SK-N-SH treated with all-trans-retinoic acid at 6 μM for 48 hours (cell line): ENCODE measurements at regions not wholly inside any gene's neighbourhood (a gene's known extent, or its start where the extent isn't known, plus 50 kb on each side); places are given as distances from the start of the nearest gene placed in this dataset.

ENCODE experiments used
- ATAC-seq: fragments of 200-7000 bp; cut with Tn5 transposase; 3 replicates; pipeline ENCODE4 v1.9.1; 2020; ENCODE audit warnings: mild to moderate bottlenecking, moderate library complexity
- ARNTL ChIP-seq: fragments of 450-650 bp; formaldehyde crosslinking; IDR thresholded peaks from 2 replicates; pipeline ENCODE4 v1.5.0; 2020; ENCODE audit warnings: low read depth, mild to moderate bottlenecking, moderate library complexity, borderline replicate concordance
- BACH2 ChIP-seq: fragments of 250-450 bp; sonication (Bioruptor Pico); IDR thresholded peaks from 2 replicates; pipeline ENCODE4 v1.9.0; 2021; ENCODE audit warnings: mild to moderate bottlenecking, borderline replicate concordance
- CSDC2 ChIP-seq: fragments of 250-450 bp; sonication (Bioruptor Pico); IDR thresholded peaks from 2 replicates; pipeline ENCODE4 v1.5.0; 2020; ENCODE audit warnings: mild to moderate bottlenecking, moderate library complexity
- ESRRG ChIP-seq: fragments of 250-450 bp; sonication (Bioruptor Pico); IDR thresholded peaks from 2 replicates; pipeline ENCODE4 v1.6.1; 2021; ENCODE audit warnings: mild to moderate bottlenecking
- GLIS3 ChIP-seq: fragments of 250-450 bp; sonication (Bioruptor Pico); IDR thresholded peaks from 2 replicates; pipeline ENCODE4 v1.5.0; 2020; ENCODE audit warnings: mild to moderate bottlenecking, moderate library complexity
- ISL1 ChIP-seq: fragments of 250-450 bp; sonication (Bioruptor Pico); IDR thresholded peaks from 2 replicates; pipeline ENCODE4 v2.1.2; 2022; ENCODE audit warnings: mild to moderate bottlenecking, moderate library complexity
- OSR1 ChIP-seq: fragments of 250-450 bp; sonication (Bioruptor Pico); IDR thresholded peaks from 2 replicates; pipeline ENCODE4 v1.8.0; 2022; ENCODE audit warnings: moderate library complexity, mild to moderate bottlenecking, inconsistent platforms
- PATZ1 ChIP-seq: fragments of 250-450 bp; sonication (Bioruptor Pico); IDR thresholded peaks from 2 replicates; pipeline ENCODE4 v1.8.0; 2020; ENCODE audit warnings: mild to moderate bottlenecking, moderate library complexity, borderline replicate concordance
- RARB ChIP-seq: fragments of 250-450 bp; sonication (Bioruptor Pico); IDR thresholded peaks from 2 replicates; pipeline ENCODE4 v1.8.0; 2021; ENCODE audit warnings: mild to moderate bottlenecking, moderate library complexity
- SNAI2 ChIP-seq: fragments of 250-450 bp; sonication (Bioruptor Pico); IDR thresholded peaks from 2 replicates; pipeline ENCODE4 v1.5.0; 2020; ENCODE audit warnings: mild to moderate bottlenecking, moderate library complexity
- ZC3H10 ChIP-seq: fragments of 250-450 bp; sonication (Bioruptor Pico); IDR thresholded peaks from 2 replicates; pipeline ENCODE4 v1.5.1; 2021; ENCODE audit warnings: mild to moderate bottlenecking, moderate library complexity
- ZFP3 ChIP-seq: fragments of 250-450 bp; sonication (Bioruptor Pico); IDR thresholded peaks from 2 replicates; pipeline ENCODE4 v1.5.0; 2020; ENCODE audit warnings: mild to moderate bottlenecking, moderate library complexity
- ZFP30 ChIP-seq: fragments of 450-650 bp; formaldehyde crosslinking; IDR thresholded peaks from 2 replicates; pipeline ENCODE4 v1.5.0; 2022; ENCODE audit warnings: mild to moderate bottlenecking, moderate library complexity
- ZNF70 ChIP-seq: fragments of 450-650 bp; formaldehyde crosslinking; IDR thresholded peaks from 2 replicates; pipeline ENCODE4 v1.5.0; 2020; ENCODE audit warnings: mild to moderate bottlenecking, moderate library complexity
- ZNF8 ChIP-seq: fragments of 450-650 bp; formaldehyde crosslinking; IDR thresholded peaks from 2 replicates; pipeline ENCODE4 v1.5.0; 2020; ENCODE audit warnings: mild to moderate bottlenecking, moderate library complexity
- TF ChIP-seq, protein P1 (sequence below): fragments of 250-450 bp; sonication (Bioruptor Pico); IDR thresholded peaks from 2 replicates; pipeline ENCODE4 v1.5.1; 2020; ENCODE audit warnings: low read depth, mild to moderate bottlenecking, moderate library complexity
- TF ChIP-seq, protein P2 (sequence below): fragments of 250-450 bp; sonication (Bioruptor Pico); IDR thresholded peaks from 2 replicates; pipeline ENCODE4 v1.5.0; 2020; ENCODE audit warnings: mild to moderate bottlenecking, moderate library complexity
- TF ChIP-seq, protein P3 (sequence below): fragments of 250-450 bp; sonication (Bioruptor Pico); IDR thresholded peaks from 2 replicates; pipeline ENCODE4 v1.8.0; 2021; ENCODE audit warnings: low read depth, mild to moderate bottlenecking, moderate library complexity, borderline replicate concordance

DNA sequence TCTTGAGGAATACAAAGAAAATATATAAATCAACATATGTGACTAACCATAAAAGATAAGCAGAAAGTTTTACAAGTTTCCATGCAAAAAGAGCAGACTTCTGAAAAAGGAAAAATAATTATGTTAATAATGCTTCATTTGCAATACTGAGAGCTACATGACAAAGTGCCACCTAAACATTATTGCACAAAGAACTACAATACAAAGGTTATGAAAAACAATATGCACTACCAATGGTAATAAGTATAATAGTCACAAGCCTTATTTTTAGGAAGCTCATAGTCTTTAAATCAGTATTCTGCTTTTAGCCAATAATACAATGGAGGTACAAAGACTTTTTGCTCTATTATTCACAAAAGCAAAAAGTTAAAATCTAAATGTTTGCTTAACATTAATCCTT lies 411.2 kb downstream of the TLL1 start:
- TF ChIP-seq GLIS3 (CRISPR knock-in tag): no peak
- TF ChIP-seq, all 23 proteins: peak for 0
- no peak for ATAC-seq

- TF ChIP-seq CSDC2 (CRISPR knock-in tag): no peak
- no peak for TF ChIP-seq ZFP30 (CRISPR knock-in tag)
- TF ChIP-seq SNAI2 (CRISPR knock-in tag): no peak
- no peak for TF ChIP-seq ZC3H10 (CRISPR knock-in tag)
- no peak for TF ChIP-seq ISL1 (CRISPR knock-in tag)
- TF ChIP-seq BACH2 (CRISPR knock-in tag): no peak
- TF ChIP-seq ARNTL (CRISPR knock-in tag): no peak
- no peak for TF ChIP-seq RARB (CRISPR knock-in tag)
- no peak for ATAC-seq
Measured at GRCh38 chr4:166290426-166290825, 417.4 kb downstream of the TLL1 start.

DNA sequence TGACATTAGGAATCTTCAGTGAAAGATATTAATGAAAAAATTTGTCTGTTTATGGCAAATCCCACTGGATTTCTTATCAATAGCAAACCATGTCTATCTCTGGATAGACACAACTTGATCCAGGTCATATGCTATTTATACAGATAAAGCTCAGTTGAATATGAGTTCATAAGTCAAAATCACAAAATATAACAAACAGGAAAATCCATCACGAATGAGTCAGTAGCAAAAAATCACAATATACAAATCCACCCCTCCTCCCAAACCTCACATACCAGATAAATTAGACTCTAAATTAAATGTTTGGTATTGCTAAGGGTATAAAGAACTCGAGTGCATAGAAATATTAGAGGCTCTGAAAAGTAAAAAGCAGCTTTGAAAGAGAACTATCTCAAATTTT lies 420.5 kb downstream of the TLL1 start:
- no peak for ATAC-seq
- no peak for TF ChIP-seq RARB (CRISPR knock-in tag)
- no peak for TF ChIP-seq GLIS3 (CRISPR knock-in tag)
- TF ChIP-seq ZC3H10 (CRISPR knock-in tag): no peak
- TF ChIP-seq, protein P1, sequence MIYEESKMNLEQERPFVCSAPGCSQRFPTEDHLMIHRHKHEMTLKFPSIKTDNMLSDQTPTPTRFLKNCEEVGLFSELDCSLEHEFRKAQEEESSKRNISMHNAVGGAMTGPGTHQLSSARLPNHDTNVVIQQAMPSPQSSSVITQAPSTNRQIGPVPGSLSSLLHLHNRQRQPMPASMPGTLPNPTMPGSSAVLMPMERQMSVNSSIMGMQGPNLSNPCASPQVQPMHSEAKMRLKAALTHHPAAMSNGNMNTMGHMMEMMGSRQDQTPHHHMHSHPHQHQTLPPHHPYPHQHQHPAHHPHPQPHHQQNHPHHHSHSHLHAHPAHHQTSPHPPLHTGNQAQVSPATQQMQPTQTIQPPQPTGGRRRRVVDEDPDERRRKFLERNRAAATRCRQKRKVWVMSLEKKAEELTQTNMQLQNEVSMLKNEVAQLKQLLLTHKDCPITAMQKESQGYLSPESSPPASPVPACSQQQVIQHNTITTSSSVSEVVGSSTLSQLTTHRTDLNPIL (CRISPR knock-in tag): no peak
- no peak for TF ChIP-seq SNAI2 (CRISPR knock-in tag)
- TF ChIP-seq ZNF8 (CRISPR knock-in tag): no peak
- TF ChIP-seq, protein P2, sequence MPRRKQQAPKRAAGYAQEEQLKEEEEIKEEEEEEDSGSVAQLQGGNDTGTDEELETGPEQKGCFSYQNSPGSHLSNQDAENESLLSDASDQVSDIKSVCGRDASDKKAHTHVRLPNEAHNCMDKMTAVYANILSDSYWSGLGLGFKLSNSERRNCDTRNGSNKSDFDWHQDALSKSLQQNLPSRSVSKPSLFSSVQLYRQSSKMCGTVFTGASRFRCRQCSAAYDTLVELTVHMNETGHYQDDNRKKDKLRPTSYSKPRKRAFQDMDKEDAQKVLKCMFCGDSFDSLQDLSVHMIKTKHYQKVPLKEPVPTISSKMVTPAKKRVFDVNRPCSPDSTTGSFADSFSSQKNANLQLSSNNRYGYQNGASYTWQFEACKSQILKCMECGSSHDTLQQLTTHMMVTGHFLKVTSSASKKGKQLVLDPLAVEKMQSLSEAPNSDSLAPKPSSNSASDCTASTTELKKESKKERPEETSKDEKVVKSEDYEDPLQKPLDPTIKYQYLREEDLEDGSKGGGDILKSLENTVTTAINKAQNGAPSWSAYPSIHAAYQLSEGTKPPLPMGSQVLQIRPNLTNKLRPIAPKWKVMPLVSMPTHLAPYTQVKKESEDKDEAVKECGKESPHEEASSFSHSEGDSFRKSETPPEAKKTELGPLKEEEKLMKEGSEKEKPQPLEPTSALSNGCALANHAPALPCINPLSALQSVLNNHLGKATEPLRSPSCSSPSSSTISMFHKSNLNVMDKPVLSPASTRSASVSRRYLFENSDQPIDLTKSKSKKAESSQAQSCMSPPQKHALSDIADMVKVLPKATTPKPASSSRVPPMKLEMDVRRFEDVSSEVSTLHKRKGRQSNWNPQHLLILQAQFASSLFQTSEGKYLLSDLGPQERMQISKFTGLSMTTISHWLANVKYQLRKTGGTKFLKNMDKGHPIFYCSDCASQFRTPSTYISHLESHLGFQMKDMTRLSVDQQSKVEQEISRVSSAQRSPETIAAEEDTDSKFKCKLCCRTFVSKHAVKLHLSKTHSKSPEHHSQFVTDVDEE: no peak
- TF ChIP-seq BACH2 (CRISPR knock-in tag): no peak
- TF ChIP-seq OSR1: no peak
- TF ChIP-seq ESRRG (CRISPR knock-in tag): no peak
- TF ChIP-seq ZFP3: no peak
- no peak for TF ChIP-seq ISL1 (CRISPR knock-in tag)
- TF ChIP-seq, all 23 proteins: peak for 0

DNA sequence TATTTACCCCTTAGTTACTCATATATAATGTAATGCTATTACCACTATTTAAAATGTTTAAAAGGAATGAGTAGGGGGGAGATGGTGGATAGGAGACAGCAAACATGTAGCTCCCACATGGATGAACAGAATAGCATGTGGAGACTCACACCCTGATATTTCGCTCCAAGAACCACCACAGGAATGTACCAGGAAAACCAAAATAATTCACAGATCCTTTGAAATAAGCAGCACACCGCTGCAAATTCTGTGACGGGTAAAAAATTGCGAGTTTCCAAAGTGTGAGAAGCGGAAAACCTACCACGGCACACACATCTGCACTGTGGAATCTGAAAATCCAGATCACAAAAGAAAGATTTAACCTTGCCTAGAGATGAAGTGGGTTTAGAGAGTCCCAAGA lies 428.2 kb downstream of the TLL1 start:
- ATAC-seq: no peak
- TF ChIP-seq, protein P1 (CRISPR knock-in tag): no peak
- no peak for TF ChIP-seq SNAI2 (CRISPR knock-in tag)
- TF ChIP-seq ESRRG (CRISPR knock-in tag): no peak
- no peak for TF ChIP-seq PATZ1 (CRISPR knock-in tag)
- no peak for TF ChIP-seq ARNTL (CRISPR knock-in tag)
- TF ChIP-seq ZFP30 (CRISPR knock-in tag): no peak
- no peak for TF ChIP-seq ZFP3
- TF ChIP-seq, protein P3, sequence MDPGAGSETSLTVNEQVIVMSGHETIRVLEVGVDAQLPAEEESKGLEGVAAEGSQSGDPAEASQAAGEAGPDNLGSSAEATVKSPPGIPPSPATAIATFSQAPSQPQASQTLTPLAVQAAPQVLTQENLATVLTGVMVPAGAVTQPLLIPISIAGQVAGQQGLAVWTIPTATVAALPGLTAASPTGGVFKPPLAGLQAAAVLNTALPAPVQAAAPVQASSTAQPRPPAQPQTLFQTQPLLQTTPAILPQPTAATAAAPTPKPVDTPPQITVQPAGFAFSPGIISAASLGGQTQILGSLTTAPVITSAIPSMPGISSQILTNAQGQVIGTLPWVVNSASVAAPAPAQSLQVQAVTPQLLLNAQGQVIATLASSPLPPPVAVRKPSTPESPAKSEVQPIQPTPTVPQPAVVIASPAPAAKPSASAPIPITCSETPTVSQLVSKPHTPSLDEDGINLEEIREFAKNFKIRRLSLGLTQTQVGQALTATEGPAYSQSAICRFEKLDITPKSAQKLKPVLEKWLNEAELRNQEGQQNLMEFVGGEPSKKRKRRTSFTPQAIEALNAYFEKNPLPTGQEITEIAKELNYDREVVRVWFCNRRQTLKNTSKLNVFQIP (CRISPR knock-in tag): no peak
- TF ChIP-seq ZC3H10 (CRISPR knock-in tag): no peak
- TF ChIP-seq ZNF8 (CRISPR knock-in tag): no peak

GRCh38 chr4:166308647-166309046 lies 435.6 kb downstream of the TLL1 start:
- ATAC-seq: no peak
- TF ChIP-seq ZFP3 (no peak), PATZ1 (CRISPR knock-in tag) (no peak), SNAI2 (CRISPR knock-in tag) (no peak), BACH2 (CRISPR knock-in tag) (no peak), ESRRG (CRISPR knock-in tag) (no peak), ZNF8 (CRISPR knock-in tag) (no peak), ZNF70 (CRISPR knock-in tag) (no peak), CSDC2 (CRISPR knock-in tag) (no peak), GLIS3 (CRISPR knock-in tag) (no peak), ZC3H10 (CRISPR knock-in tag) (no peak)
- TF ChIP-seq, protein P3 (CRISPR knock-in tag): no peak
- TF ChIP-seq, all 23 proteins: peak for 0
